ENCODE measurements at regions not wholly inside any gene's neighbourhood (a gene's known extent, or its start where the extent isn't known, plus 50 kb on each side); places are given as distances from the start of the nearest gene placed in this dataset.

GRCh38 chr20:61131944-61132343 is 120.1 kb upstream of the CDH4 start:
- TF ChIP-seq, protein P1, sequence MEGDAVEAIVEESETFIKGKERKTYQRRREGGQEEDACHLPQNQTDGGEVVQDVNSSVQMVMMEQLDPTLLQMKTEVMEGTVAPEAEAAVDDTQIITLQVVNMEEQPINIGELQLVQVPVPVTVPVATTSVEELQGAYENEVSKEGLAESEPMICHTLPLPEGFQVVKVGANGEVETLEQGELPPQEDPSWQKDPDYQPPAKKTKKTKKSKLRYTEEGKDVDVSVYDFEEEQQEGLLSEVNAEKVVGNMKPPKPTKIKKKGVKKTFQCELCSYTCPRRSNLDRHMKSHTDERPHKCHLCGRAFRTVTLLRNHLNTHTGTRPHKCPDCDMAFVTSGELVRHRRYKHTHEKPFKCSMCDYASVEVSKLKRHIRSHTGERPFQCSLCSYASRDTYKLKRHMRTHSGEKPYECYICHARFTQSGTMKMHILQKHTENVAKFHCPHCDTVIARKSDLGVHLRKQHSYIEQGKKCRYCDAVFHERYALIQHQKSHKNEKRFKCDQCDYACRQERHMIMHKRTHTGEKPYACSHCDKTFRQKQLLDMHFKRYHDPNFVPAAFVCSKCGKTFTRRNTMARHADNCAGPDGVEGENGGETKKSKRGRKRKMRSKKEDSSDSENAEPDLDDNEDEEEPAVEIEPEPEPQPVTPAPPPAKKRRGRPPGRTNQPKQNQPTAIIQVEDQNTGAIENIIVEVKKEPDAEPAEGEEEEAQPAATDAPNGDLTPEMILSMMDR (IDR thresholded peaks at IDR 0.05; ENCODE audit: unreplicated experiment): no peak
- H3K27ac Mint-ChIP-seq (ENCODE audit: low read depth, unreplicated experiment): no peak overlapping the region
- intact Hi-C loops (cut with micrococcal nuclease): no loop called here
- no peaks in the 10 kb centered on the region for H3K9me3 Mint-ChIP-seq (ENCODE audit: unreplicated experiment)
- H3K4me3 Mint-ChIP-seq (ENCODE audit: unreplicated experiment): no peak overlapping the region
- CTCF ChIA-PET: interaction anchor here (0.7 kb wide), 2 partner anchors 8 to 38 kb away, joined by 3 read pairs; no protein-coding TSS in a partner anchor
- H3K27me3 Mint-ChIP-seq (ENCODE audit: insufficient read depth, unreplicated experiment): peaks cover 65% of the 10 kb centered on the region
- no peaks in the 10 kb centered on the region for H3K4me1 Mint-ChIP-seq (ENCODE audit: insufficient read depth, unreplicated experiment)
- peaks cover 11% of the 10 kb centered on the region for H3K36me3 Mint-ChIP-seq (ENCODE audit: insufficient read depth, unreplicated experiment)
- no peak for DNase-seq (ENCODE audit: unreplicated experiment)
- BruUV-seq (replicated peaks): no TSS peak
- POLR2A ChIA-PET: no interaction called here

DNA sequence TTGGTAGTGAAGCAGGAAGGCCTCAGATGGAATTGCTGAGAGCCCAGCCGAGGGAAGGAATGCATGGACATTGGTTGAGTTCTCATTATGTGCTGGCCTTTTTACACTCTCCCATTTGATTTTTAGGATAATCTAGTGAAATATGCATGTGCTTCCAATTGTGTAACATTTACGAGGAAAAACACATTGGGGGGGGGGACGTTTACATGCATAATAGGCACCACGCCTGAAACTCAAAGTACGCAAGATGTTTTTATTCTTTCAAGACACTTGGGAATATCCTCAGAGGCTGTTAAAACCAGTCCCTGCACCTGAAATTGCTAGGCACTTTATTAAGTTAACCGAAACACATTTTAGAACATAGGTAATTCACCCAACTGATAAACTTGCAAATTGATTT is 118.5 kb upstream of the CDH4 start:
- no peak overlapping the region for H3K4me3 Mint-ChIP-seq (ENCODE audit: unreplicated experiment)
- BruUV-seq (replicated peaks): no TSS peak
- CTCF ChIA-PET: interaction anchor here (1.2 kb wide), 1 partner anchor 12 kb away, joined by 3 read pairs; no protein-coding TSS in a partner anchor

DNA sequence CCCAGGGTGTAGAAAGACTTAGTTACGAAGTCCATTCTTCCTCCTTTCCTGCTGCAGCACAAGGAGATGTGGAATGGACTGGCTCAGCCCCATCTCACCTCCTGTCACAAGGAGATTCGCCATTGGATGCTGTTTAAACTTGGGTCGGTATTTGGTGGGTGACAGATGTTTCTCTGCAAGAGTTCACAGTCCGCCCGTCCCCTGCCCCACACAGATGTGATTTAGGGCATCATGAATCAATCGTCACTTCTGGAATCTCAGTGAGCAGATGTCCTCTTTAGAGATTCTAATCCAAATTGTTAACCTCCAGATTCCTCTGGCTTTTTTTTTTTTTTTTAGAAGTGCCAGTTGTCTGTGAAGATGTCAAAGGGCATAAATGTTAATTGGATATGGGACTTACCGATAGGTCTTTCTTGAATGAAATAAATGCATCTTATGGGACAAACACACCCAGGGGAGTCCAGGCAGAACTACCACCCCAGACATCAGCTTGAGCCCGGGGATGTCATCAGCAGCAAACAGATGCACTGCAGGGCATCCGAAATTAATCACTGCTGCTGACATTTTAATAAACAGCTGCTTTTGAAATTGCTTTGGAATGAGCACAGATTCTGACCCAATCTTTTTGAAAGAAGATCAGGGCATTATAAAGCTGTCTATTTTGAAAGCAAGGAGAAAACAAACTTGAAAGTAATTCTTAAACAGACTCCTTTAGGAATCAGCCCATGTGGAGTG is 117.6 kb upstream of the CDH4 start:
- Mint-ChIP-seq H3K36me3 (ENCODE audit: insufficient read depth, unreplicated experiment) (peaks cover 5% of the 10 kb centered on the region), H3K27ac (ENCODE audit: low read depth, unreplicated experiment) (no peak overlapping the region), H3K27me3 (ENCODE audit: insufficient read depth, unreplicated experiment) (peaks cover 90% of the 10 kb centered on the region), H3K4me3 (ENCODE audit: unreplicated experiment) (no peak overlapping the region), H3K9me3 (ENCODE audit: unreplicated experiment) (no peaks in the 10 kb centered on the region), H3K4me1 (ENCODE audit: insufficient read depth, unreplicated experiment) (no peaks in the 10 kb centered on the region)
- no peak for DNase-seq (ENCODE audit: unreplicated experiment)
- POLR2A ChIA-PET: no interaction called here
- CTCF ChIA-PET: interaction anchor here (0.6 kb wide), 1 partner anchor 272 kb away, joined by 3 read pairs; no protein-coding TSS in a partner anchor
- TF ChIP-seq, protein P1 (IDR thresholded peaks at IDR 0.05; ENCODE audit: unreplicated experiment): no peak
- BruUV-seq (replicated peaks): no TSS peak
- intact Hi-C loops (cut with micrococcal nuclease): no loop called here

More for the DNA sequence above, 118.5 kb upstream of the CDH4 start:
- intact Hi-C loops (cut with micrococcal nuclease): no loop called here
- Mint-ChIP-seq H3K27ac (ENCODE audit: low read depth, unreplicated experiment) (no peak overlapping the region), H3K9me3 (ENCODE audit: unreplicated experiment) (no peaks in the 10 kb centered on the region), H3K4me1 (ENCODE audit: insufficient read depth, unreplicated experiment) (no peaks in the 10 kb centered on the region), H3K27me3 (ENCODE audit: insufficient read depth, unreplicated experiment) (peaks cover 82% of the 10 kb centered on the region), H3K36me3 (ENCODE audit: insufficient read depth, unreplicated experiment) (peaks cover 5% of the 10 kb centered on the region)
- POLR2A ChIA-PET: interaction anchor here (0.6 kb wide), 1 partner anchor 927 kb away, joined by 3 read pairs; no protein-coding TSS in a partner anchor
- TF ChIP-seq, protein P1 (IDR thresholded peaks at IDR 0.05; ENCODE audit: unreplicated experiment): no peak
- no peak for DNase-seq (ENCODE audit: unreplicated experiment)

GRCh38 chr20:61135266-61135665 is 116.8 kb upstream of the CDH4 start:
- H3K9me3 Mint-ChIP-seq (ENCODE audit: unreplicated experiment): no peaks in the 10 kb centered on the region
- H3K36me3 Mint-ChIP-seq (ENCODE audit: insufficient read depth, unreplicated experiment): peaks cover 3% of the 10 kb centered on the region
- intact Hi-C loops (cut with micrococcal nuclease): no loop called here
- ChIA-PET POLR2A (no interaction called here), CTCF (interaction anchor here (0.6 to 1.3 kb wide), 2 partner anchors 9 to 26 kb away, joined by 3 read pairs; no protein-coding TSS in a partner anchor)
- H3K27ac Mint-ChIP-seq (ENCODE audit: low read depth, unreplicated experiment): no peak overlapping the region
- H3K4me1 Mint-ChIP-seq (ENCODE audit: insufficient read depth, unreplicated experiment): no peaks in the 10 kb centered on the region
- peaks cover 92% of the 10 kb centered on the region for H3K27me3 Mint-ChIP-seq (ENCODE audit: insufficient read depth, unreplicated experiment)
- no peak overlapping the region for H3K4me3 Mint-ChIP-seq (ENCODE audit: unreplicated experiment)
- TF ChIP-seq, protein P1 (IDR thresholded peaks at IDR 0.05; ENCODE audit: unreplicated experiment): no peak
- BruUV-seq (replicated peaks): no TSS peak
- DNase-seq (ENCODE audit: unreplicated experiment): no peak
